22Rv1 (cell line): ENCODE measurements at regions not wholly inside any gene's neighbourhood (a gene's known extent, or its start where the extent isn't known, plus 50 kb on each side); places are given as distances from the start of the nearest gene placed in this dataset.

ENCODE experiments used
- H3K27ac ChIP-seq: fragments of 450-650 bp; 2 replicates; pipeline ENCODE4 v1.5.1; 2017
- ZFX ChIP-seq: fragments of 450-650 bp; IDR thresholded peaks from 2 replicates; pipeline ENCODE4 v1.6.1; 2017; ENCODE audit warnings: antibody characterized with exemption, borderline replicate concordance
- TF ChIP-seq, protein P1 (sequence below): fragments of 450-650 bp; IDR thresholded peaks from 2 replicates; pipeline ENCODE4 v1.5.1; 2017; ENCODE audit warnings: mild to moderate bottlenecking

DNA sequence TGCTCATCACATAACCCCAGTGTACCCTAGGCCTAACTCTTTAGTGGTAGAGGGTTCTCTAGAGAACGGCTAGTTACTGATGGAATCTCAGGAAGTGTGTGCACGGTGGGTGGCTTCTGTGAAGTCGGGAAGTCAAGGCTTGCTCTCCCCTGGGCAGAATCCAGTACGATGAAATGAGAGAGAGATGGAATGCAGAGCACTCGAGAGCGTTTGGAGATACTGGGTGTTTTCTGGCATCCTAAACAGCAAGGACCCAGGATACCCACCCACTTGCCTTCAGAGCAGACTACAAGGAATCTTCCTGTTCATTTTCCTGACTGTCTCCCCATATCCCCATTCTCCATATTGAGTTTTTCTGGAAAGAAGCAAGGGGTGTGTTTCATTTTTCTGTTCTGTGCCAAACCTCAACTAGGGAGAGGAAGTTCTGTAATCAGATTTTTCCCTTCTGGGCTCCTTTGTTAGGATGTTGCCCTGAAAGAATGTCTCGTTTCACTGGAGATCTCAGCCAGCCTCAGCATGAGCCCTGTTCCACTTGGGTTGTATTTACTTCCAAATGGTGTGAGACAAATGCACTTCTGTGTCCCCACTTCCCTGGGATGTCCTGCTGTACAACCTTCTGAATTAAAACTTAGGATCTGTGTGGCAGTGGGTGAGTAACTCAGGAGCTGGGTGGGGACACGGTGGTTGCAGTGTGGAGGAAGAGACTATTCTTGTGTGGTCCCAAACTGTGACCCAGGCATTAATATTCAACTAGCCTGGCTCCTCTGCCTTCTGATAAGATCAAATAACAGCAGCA lies 108.9 kb upstream of the SPRY4 start:
- TF ChIP-seq ZFX: no peak
- TF ChIP-seq, protein P1, sequence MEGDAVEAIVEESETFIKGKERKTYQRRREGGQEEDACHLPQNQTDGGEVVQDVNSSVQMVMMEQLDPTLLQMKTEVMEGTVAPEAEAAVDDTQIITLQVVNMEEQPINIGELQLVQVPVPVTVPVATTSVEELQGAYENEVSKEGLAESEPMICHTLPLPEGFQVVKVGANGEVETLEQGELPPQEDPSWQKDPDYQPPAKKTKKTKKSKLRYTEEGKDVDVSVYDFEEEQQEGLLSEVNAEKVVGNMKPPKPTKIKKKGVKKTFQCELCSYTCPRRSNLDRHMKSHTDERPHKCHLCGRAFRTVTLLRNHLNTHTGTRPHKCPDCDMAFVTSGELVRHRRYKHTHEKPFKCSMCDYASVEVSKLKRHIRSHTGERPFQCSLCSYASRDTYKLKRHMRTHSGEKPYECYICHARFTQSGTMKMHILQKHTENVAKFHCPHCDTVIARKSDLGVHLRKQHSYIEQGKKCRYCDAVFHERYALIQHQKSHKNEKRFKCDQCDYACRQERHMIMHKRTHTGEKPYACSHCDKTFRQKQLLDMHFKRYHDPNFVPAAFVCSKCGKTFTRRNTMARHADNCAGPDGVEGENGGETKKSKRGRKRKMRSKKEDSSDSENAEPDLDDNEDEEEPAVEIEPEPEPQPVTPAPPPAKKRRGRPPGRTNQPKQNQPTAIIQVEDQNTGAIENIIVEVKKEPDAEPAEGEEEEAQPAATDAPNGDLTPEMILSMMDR: no peak
- no peak overlapping the region for H3K27ac ChIP-seq

DNA sequence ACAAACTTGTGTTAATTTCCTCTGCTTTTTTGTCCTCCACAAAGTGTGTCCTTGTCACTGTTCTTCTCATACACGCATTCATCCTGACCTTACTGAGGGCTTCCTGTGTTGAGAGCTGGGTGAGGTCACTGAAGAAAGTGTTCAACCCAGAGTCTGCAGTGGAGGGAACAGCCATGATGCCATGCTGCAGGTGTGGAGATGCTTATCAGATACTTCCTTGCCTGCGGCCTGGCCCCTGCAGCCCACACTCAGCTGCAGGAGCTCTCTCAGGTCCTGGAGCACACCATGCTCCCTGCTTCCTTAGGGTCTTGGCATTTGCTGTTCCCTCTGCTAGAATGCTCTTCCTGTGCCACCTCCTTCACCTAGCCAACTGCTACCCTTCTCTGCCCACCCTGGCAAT lies 108.1 kb upstream of the SPRY4 start:
- H3K27ac ChIP-seq: no peak overlapping the region

DNA sequence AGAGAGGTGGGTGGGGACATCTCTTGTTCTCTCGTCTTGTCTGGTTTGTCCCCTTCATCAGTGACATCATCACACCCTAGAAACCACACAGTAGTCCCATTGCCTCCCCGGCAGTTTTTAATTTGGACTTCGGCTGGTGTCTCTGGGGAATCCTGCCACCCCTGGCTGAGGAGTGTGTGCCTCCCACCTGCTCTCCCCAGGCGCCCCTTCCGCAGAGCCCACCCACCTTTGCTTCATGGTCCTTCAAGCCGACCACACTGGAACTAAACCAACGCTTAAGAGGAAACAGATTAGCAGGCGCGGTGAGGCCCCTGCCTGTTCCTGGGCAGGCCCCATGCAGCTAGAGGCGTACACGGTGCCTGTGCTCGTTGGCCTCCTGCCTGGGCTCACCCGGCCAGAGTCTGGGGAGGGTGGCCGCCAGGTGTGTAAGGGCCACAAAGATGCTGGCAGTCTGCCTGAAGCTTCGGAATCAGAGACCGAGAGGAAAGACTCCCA lies 107.6 kb upstream of the SPRY4 start:
- TF ChIP-seq, protein P1: no peak
- no peak for TF ChIP-seq ZFX
- H3K27ac ChIP-seq: no peak overlapping the region

More for the DNA sequence above, 108.1 kb upstream of the SPRY4 start:
- TF ChIP-seq ZFX: no peak

DNA sequence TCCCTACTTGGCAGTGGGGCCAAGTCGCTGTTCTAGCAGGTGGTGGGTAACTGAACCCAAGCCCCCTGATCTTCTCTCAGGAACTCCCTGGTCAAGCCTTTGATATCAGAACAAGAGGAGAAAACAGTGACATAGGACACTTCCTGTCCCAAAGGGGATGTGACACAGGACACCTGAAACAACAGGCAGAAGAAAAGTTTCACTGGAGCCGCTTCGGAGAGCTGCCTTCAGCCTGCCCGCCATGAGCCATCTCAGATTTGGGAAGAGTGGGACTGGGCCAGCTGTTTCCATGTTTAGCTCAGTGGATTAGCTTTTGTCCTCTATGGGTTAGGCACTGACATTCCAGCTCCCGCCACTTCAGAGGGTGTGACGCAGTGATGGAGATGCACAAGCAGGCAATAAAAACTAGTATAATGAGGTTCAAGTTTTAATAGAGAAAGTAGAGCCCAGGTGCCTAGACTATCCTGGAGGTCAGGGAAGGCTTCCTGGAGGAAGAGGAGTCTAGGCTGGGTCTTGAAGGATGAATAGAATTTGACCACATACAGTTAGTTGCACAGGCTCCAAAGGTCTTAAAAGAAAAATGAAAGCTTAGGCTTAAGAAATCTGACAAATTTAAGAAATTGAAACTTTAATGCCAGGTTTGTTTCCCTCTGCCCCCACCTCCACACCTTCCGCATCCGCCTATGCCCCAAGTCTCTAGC lies 104.1 kb upstream of the SPRY4 start:
- H3K27ac ChIP-seq: no peak overlapping the region
- TF ChIP-seq ZFX: no peak
- TF ChIP-seq, protein P1: no peak

DNA sequence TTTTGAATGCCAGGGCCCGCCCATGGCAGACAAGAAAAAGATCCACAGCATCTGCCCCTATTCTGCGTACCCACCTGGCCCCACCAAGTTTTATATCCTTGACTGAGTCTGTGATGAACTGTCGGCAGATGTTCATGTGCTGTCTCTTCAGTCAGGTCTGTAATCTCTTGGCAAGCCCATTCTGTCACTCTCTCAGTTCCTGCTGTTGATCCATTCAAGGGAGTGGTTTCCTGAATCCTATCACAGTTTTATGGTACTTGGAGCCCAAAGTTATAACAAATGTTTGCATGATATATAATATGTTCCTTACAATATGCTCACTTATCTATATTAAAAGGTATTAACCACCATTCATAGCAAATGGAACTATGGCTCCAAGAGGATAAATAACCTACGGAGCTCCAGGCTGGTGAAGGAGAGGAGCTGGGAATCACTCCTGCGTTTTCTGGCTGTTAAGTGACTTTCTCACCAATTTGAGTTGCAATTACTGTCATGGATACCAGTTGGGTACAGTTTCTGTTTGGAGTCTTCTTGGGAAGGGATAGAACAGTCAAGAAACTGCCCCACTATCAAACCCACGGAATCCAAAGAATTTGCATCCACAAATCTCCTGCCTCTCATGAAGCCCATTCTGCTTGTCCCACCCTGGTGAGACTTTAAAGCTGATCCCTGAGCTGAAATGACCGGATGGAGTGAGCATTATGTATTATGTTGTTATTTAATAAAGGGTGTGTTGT lies 103.4 kb upstream of the SPRY4 start:
- TF ChIP-seq ZFX: no peak
- TF ChIP-seq, protein P1: no peak
- no peak overlapping the region for H3K27ac ChIP-seq

DNA sequence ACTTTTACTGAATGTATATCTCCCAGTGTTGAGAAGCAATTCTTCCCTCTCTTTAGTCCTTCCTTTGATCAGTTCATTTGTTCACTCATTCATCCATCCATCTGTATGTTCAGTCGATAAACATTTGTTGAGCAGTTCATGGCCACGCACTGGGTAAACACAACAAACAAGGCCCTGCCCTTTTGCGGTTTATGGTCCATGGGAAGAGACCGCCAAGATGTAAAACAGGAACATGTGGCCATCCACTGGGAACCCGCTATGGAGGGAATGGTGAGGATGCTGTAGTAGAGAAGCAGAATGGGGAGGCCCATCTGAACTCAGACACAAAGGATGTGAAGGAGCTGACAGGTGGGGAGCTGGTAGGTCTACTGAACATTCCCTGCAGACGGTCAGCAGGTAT lies 102.7 kb upstream of the SPRY4 start:
- H3K27ac ChIP-seq: no peak overlapping the region
- TF ChIP-seq ZFX: no peak
- TF ChIP-seq, protein P1: no peak

DNA sequence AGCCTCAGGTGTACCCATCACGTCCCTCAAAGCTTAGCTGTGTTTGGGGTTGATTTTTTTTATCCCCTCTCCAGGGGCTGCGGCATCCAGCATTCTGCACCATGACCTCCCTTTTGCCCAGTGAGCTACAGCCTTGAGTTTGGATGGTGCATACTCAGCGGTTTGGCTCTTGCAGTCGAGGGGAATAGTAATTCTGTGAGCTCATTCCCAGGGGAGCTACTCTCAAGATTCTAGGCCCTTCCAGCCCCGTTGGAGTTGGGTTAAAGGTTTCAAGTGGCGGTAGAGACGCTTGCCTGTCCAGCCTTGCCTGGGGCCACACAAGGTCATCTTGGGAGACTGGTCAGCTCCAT lies 102.2 kb upstream of the SPRY4 start:
- no peak for TF ChIP-seq ZFX
- TF ChIP-seq, protein P1: no peak
- no peak overlapping the region for H3K27ac ChIP-seq
